ENCODE measurements at regions not wholly inside any gene's neighbourhood (a gene's known extent, or its start where the extent isn't known, plus 50 kb on each side); places are given as distances from the start of the nearest gene placed in this dataset.

DNA sequence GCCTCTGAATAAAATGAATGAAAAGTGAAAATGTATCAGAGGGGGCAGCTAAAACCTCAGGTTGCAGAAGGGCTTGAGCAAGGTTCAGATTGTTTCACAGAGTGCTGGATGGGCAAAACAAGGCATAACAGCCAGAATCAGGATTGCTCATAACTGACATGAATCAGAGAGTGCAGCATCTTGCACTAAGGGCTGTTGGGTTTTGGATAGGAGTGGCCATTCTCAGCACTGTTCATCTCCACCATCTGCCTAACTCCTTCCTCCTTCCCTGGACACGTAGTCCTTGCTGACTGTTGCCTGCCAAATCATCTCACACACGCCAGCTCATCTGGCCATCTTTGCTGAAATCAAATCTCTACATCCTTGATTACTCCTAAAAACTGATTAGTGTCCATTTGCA is 75.3 kb upstream of the C1QTNF7 start:
- peaks cover 0 to 42% (median 6%) of the 10 kb centered on the region in 6 donors for H3K4me1 ChIP-seq
- no peak overlapping the region for H3K4me3 ChIP-seq
- TF ChIP-seq CTCF (IDR thresholded peaks at IDR 0.05 in 8 of 11, conservative IDR thresholded peaks at IDR 0.05 in 3 of 11) = no peak
- no peak for TF ChIP-seq POLR2AphosphoS5 (IDR thresholded peaks at IDR 0.05)
- no peak for TF ChIP-seq POLR2A (IDR thresholded peaks at IDR 0.05)
- H3K36me3 ChIP-seq = no peaks in the 10 kb centered on the region
- H3K9me3 ChIP-seq = no peaks in the 10 kb centered on the region
- H3K27me3 ChIP-seq (replicated peaks in 1 of 7) = no peaks in the 10 kb centered on the region
- no peak for DNase-seq
- H3K27ac ChIP-seq = peak overlapping the region in 3 of 8 donors; percentile 22 to 32 (median 23)
- intact Hi-C loops (cut with DNase I; ENCODE audit: low total_unique reads) = no loop called here
- WGBS, 5 donors = 77 to 85% (median 81%) methylated on average over 2 of the region's 2 CpGs

GRCh38 chr4:15353207-15353606 is 74.6 kb upstream of the C1QTNF7 start:
- Histone ChIP-seq H3K36me3 (no peaks in the 10 kb centered on the region), H3K27me3 (replicated peaks in 1 of 7) (no peaks in the 10 kb centered on the region), H3K9me3 (no peaks in the 10 kb centered on the region), H3K4me3 (no peak overlapping the region), H3K27ac (peak overlapping the region in 3 of 8 donors; percentile 22 to 50 (median 32)), H3K4me1 (peaks cover 0 to 41% (median 6%) of the 10 kb centered on the region in 6 donors)
- WGBS, 5 donors = 61 to 83% (median 79%) methylated on average over 3 of the region's 3 CpGs
- intact Hi-C loops (cut with DNase I; ENCODE audit: low total_unique reads) = no loop called here
- TF ChIP-seq POLR2AphosphoS5 (IDR thresholded peaks at IDR 0.05) (no peak), POLR2A (IDR thresholded peaks at IDR 0.05) (no peak), CTCF (IDR thresholded peaks at IDR 0.05 in 8 of 11, conservative IDR thresholded peaks at IDR 0.05 in 3 of 11) (no peak)
- DNase-seq = no peak

DNA sequence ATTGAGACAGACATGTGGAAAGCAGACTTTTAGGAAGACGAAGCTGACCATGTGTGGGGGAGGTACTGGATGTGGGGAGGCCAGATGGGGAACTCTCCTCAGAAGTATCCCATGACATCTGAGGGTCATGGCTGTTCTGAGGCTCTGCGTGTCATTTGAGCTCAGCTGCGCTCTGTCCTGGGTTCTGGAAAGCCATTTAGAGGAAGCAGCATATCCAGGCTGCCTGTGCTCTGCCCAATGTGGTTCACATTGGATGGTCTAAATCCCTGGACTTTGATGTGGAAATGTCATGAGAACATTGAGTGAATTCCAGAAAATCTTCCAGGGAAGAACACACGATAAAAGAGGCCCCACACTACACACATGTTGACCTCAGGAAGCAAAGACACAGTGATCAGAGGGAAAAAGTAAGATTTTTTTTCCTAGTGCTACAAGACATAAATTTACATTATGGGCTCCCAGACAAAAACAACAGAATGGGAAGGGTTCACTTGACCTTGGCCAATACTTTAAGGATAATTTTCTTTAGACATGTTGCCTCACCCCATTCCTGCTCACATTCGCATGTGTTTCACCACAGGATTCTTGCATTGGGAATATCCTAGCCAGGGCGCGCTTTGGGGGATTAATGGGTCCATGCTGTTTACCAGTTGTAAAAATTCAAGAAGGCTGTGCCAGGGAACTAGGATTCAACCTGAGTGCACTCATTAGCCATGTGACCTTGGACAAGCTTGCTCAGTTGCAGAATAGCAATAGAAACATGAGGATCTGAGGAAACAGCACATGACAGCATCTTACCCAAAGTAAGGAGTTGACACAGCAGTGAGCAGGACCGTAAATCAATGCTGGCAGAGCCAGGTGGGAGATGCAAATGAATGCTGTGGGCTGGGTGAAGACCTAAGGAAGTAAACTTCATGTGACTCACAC is 73.2 kb upstream of the C1QTNF7 start:
- no peaks in the 10 kb centered on the region for H3K27me3 ChIP-seq (replicated peaks in 1 of 7)
- TF ChIP-seq POLR2AphosphoS5 (IDR thresholded peaks at IDR 0.05) (no peak), POLR2A (IDR thresholded peaks at IDR 0.05) (no peak), CTCF (IDR thresholded peaks at IDR 0.05 in 8 of 11, conservative IDR thresholded peaks at IDR 0.05 in 3 of 11) (no peak)
- no peaks in the 10 kb centered on the region for H3K9me3 ChIP-seq
- intact Hi-C loops (cut with DNase I; ENCODE audit: low total_unique reads) = no loop called here
- H3K4me3 ChIP-seq = no peak overlapping the region
- H3K4me1 ChIP-seq = peaks cover 0 to 27% (median under 1%) of the 10 kb centered on the region in 6 donors
- WGBS, 5 donors = 64 to 81% (median 70%) methylated on average over 8 of the region's 8 CpGs
- DNase-seq = no peak
- H3K36me3 ChIP-seq = no peaks in the 10 kb centered on the region
- peak overlapping the region in 5 of 8 donors; percentile 23 to 53 (median 32) for H3K27ac ChIP-seq

DNA sequence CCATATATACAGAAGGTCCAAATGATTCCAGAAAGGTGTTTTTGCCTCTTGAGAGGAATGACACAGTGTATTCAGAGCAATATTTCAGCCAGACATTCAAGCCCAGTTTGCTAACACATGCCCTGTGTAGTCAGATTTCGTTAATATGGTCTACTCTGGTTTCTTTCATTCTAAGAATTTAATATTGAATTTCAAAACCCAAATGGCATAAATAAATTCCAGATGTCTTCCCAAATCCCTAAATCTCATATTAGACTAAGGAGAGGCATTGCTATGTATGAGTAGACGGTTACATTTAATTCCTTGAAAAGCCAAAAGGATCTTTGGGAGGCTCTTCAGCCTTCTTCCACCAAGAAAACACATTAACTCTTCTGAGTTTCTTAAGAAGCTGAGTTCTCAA is 66.3 kb upstream of the C1QTNF7 start:
- 89 to 96% (median 94%) methylated on average over 2 of the region's 2 CpGs for WGBS, 5 donors
- TF ChIP-seq POLR2A (IDR thresholded peaks at IDR 0.05) = no peak
- TF ChIP-seq POLR2AphosphoS5 (IDR thresholded peaks at IDR 0.05) = no peak
- no peak for TF ChIP-seq CTCF (IDR thresholded peaks at IDR 0.05 in 8 of 11, conservative IDR thresholded peaks at IDR 0.05 in 3 of 11)
- intact Hi-C loops (cut with DNase I; ENCODE audit: low total_unique reads) = no loop called here
- H3K9me3 ChIP-seq = no peaks in the 10 kb centered on the region
- no peaks in the 10 kb centered on the region for H3K36me3 ChIP-seq
- no peak overlapping the region for H3K27ac ChIP-seq
- no peaks in the 10 kb centered on the region for H3K27me3 ChIP-seq (replicated peaks in 1 of 7)
- no peak overlapping the region for H3K4me3 ChIP-seq
- no peak for DNase-seq
- H3K4me1 ChIP-seq = peaks cover 0 to under 1% (median 0%) of the 10 kb centered on the region in 6 donors
